ENCODE measurements at regions not wholly inside any gene's neighbourhood (a gene's known extent, or its start where the extent isn't known, plus 50 kb on each side); places are given as distances from the start of the nearest gene placed in this dataset.
"Not testable (repeated sequence)": the region's sequence is repeated elsewhere in the genome, so short reads cannot be mapped to it uniquely, and the experiment has no call there.

GRCh38 chr9:61356936-61357335, 167.1 kb downstream of the SPATA31A7 start:
- TF ChIP-seq, protein P1, sequence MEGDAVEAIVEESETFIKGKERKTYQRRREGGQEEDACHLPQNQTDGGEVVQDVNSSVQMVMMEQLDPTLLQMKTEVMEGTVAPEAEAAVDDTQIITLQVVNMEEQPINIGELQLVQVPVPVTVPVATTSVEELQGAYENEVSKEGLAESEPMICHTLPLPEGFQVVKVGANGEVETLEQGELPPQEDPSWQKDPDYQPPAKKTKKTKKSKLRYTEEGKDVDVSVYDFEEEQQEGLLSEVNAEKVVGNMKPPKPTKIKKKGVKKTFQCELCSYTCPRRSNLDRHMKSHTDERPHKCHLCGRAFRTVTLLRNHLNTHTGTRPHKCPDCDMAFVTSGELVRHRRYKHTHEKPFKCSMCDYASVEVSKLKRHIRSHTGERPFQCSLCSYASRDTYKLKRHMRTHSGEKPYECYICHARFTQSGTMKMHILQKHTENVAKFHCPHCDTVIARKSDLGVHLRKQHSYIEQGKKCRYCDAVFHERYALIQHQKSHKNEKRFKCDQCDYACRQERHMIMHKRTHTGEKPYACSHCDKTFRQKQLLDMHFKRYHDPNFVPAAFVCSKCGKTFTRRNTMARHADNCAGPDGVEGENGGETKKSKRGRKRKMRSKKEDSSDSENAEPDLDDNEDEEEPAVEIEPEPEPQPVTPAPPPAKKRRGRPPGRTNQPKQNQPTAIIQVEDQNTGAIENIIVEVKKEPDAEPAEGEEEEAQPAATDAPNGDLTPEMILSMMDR (IDR thresholded peaks at IDR 0.05) = not testable (repeated sequence)
- not testable (repeated sequence) for TF ChIP-seq POLR2A (IDR thresholded peaks at IDR 0.05)
